CD4-positive, alpha-beta T cell treated with Interleukin-15 for 4 hours (primary cell): ENCODE measurements at regions not wholly inside any gene's neighbourhood (a gene's known extent, or its start where the extent isn't known, plus 50 kb on each side); places are given as distances from the start of the nearest gene placed in this dataset.
"Not testable (repeated sequence)": the region's sequence is repeated elsewhere in the genome, so short reads cannot be mapped to it uniquely, and the experiment has no call there.

Experiments
- DNase-seq: peaks from one replicate; pipeline ENCODE4 v3.0.0-alpha.2; 2020; ENCODE audit warnings: low spot score

DNA sequence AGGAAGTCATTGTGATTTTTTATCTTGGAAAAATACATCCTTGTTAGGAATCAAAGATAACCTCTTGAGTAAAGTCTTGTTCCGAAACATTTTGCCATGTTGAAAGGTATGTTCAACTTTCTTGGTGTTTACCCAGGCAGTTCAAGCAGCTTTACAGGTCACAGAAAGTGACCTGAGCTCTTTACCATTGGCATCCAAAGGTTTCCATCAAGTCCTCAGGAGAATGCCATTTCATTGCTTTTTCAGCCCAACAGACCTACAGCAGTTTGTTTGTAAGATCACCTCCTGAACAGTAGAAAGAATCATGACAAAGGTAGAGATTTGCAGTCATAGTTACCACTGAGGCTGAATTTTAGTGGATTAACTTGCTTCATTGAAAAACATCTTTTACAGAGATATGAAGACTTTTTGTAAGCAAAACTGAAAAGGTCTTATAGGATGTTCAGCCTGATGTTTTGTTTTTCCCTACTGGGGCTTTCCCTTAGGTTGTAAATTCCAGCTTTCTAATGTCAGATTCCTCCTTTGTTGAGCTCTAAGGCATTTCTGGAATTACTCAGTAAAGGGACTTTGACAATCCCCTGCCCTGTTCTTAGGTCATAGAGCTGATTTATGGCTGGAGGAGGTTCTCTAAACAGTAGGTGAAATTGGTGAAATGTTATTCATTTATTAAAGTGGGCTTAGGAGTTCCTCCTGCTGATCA, 236.8 kb upstream of the RBMS1 start:
- DNase-seq, result no peak

DNA sequence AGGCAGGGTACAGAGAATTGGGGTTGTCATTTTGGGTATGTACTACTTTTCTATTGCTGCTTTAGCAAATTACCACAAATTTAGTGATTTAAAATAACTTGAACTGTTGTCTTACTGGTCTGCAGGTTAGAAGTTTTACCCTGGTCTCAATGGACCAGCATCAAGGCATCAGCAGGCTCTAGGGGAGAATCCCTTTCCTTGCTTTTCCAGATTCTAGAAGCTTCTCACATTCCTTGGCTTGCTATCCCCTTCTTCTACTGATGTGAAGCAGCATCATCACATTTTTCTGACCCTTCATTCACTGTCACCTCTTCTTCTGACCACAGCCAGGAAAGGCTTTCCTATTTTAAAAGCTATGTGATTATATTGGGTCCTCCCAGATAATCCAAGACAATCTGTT, 237.8 kb upstream of the RBMS1 start:
- DNase-seq, result no peak

DNA sequence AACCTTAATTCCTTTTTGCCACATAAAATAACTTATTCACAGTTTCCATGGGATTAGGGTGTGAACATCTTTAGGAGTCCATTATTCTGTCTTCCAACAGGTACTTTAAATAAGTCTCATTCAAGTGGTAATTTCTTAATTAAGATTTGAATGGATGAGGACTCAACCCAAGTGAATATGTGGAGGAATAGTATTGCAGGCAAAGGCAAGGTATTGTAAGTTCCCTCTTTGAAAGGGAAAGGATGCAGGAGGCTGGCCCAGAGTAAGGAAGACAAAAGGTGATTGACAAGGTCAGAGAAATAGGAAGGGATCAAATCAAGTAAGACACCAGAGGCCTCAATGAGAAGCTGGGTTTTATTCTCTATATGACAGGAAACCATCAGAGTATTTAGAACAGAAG, 238.2 kb upstream of the RBMS1 start:
- no peak for DNase-seq

DNA sequence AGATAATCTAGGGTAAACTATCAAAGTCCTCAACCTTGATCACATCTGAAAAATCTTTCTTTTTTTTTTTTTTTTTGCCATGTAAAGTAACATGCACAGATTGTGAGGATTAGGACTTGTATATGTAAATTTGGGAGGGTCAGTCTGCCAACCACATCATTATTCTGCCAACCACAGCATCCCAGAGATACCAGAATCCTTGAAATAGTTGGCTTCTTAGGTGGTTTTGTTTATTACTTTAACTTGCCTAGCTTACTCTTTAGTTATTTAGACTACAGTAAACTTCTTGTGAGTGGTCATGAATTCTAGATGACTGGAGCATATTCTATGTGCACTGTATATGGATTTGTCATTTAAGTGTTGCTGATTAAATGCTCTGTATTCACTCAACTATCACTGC, 242.1 kb upstream of the RBMS1 start:
- no peak for DNase-seq

DNA sequence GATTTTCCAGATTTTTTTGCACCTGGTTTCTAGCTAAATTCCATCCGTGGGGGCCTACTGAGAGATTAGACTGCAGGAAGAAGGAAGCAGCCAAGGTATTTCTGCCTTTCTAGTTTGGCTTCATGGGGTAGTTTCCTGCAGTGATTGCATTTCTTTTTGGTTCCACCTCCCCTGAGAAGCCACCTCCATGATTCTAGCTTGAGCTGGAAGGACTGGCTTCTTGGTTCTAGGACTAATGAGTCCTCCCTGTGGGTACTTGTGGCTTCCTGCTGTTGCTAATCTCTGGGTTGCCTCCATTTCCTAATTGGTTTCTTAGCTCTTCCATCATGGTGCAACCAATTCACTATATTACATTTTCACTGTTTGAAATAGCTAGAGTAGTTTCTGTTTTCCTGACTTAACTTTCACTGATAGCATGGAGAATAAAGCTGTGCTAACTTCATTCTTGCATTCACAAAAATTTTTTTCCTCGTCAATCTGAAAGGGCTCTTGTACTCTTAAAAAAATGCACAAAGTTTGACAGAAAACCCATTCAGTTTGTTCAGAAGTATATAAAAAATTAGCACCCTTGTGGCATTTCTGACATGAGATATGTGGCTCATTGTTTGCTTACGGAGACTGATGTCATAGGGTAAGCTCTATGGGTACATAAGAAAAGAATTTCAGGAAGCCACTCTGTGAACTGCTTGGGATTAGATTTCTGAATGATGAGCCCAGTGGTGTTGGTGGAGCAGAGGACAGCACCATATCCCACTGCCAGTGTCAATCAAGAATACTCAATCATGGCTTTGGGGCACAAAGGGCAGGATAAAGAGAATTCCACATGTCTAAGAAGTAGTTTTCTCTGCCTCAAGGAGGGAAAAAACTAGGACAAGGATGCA, 242.8 kb upstream of the RBMS1 start:
- DNase-seq, result no peak

DNA sequence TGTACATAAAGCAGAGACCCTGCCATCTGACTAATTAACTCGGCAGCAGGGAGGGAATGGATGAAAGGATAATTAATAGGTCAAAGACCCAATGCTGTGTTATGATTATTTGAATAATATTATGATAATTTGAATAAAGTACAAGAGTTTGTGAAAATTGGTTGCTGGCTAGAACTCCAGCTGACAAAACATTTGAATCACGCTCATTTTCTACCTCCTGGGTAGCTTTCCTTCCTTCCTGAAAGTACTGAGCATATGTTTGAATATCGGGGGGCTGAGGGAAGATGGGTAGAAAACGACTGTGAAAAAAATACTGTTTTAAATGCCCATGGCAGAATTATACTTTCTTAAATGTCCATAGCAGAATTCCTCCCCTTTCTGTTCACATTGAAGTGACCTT, 243.6 kb upstream of the RBMS1 start:
- DNase-seq, result no peak

DNA sequence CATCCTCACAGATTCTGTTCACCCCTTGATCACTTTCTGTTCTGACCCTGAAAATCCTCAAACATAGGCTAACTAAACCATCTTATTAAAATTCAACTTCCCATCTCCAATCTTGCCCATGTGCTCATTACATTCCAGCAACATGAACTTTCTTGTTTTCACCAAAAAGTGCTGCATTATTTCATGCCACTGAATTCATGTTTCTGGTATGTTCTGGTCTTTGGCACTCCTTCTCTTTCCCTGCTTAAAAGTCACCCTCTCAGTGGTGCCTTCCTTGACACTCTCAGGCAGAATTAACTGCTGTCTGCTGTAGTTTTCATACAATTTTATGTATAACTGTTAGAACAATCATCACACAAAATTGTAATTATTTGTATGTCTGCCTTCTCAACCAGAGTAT, 247.7 kb upstream of the RBMS1 start:
- DNase-seq, result no peak

DNA sequence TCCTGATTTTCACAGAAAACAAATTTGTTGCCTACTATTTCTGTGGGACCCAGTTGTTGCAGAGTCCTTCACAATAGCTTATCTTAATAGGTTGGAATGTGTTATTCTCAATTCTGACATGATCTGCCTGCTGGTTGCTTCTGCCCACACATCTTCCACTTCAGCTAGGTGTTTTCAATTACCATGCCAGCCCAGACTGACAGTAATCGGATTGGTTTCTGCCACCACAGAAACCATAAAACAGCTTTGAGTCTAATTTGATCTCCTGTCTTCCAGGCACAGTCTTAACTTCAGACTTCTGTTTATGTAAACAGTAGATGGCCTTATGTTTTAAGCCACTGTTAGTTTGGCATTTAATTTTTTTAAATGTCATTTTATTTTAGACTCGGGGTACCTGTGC, 248.2 kb upstream of the RBMS1 start:
- DNase-seq, result no peak

DNA sequence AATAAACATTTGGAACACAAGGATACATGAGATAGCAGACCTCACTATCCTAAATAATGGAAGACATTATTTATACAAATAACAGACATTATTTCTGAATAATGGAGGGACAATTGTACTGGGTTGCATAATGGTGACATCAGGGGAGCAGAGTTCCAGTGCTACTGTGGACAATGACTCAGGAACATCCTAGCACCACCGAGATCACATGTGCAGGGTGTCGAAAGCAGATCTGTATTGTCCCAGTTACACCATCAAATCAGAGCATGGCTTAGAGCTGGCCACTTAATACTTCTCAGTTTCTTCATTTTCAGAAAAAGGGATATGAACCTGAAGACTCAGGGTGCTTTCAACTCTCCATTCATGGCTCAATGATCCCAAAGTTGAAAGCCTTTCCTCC, 249.1 kb upstream of the RBMS1 start:
- no peak for DNase-seq

DNA sequence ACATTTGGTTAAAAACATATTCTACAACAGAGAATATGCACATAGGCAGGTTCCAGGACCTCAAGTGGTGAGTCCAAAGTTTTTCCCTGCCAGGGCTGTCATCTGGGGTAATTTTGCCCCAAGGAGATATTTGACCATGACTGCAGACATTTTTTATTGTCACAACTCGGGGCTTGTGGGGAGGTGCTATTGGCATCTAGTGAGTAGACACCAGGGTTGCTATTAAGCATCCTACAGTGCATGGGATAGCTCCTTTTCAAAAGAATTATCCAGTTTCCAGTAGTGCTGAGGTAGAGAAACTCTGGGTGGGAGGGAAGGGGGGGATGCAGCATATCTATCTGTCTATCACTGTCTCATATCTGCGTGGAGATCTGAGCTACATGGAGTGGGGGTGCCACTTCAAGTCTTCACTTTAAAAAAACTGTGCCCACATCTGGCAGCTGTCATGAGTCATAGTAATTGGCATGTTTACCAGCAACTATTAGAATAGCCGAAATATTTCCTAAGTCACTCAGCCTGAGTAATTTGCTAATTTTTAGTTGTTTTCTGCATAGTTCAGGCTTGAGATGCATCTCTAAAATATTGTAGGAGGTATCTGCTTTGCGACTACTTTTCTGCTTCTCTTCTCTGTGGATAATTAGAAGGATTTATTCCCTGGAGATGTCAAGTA, 254.0 kb upstream of the RBMS1 start:
- DNase-seq, result no peak

DNA sequence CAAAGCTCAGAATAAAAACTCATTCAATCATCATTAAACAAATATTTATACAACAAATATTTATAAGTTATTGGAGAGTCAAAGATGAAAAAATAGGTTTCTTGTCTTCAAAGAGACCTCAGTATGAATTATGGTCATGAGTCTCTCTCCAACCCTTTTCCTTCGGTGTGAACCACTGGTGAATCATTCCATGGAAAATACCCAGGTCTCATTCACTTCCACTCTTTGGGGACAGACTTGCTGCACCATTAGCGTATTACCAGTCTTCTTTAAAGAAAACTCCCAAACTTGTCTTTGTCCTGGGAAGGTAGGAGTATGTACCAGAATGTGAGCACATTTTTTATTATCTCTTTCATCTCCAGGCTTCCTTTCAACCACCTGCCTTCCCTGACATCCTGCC, 257.4 kb upstream of the RBMS1 start:
- no peak for DNase-seq

DNA sequence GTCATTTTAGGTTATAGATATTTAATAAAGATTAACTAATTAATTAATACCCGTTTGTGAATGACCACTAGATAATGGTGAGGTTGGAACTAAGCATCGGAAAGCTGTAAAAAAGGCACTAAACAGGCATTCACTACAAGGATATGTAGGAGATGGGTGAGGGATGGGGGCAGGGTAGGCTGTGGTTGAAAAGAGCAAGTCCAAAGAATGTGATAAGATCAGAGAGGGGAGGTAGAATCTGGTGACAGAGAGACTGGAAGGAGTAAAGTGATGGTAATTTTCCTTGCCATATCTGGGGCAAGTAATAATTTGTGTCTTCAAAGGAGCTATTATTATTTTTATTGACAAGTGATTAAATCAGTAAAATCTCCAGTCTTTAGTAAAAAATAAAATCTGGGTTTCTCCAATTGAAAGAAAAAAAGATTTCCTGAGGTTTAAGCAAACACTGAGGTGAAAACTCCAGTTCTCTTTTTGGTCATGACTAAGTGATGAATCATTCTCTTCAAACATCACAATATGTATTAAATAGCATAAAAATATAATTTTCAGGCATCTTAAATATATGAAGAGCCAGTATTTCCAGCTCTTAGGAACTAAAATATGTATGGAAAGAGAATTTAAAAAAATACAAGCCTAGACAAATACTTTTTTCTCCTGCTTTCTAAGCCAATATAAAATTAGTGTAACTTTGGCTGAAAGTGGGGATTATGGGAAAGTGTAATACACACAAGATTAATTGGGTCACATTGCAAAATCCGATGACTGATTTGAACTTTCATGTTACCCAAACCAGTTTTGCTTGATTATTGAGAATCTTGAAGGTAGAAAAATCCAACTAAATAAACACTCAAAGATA, 259.1 kb upstream of the RBMS1 start:
- no peak for DNase-seq

DNA sequence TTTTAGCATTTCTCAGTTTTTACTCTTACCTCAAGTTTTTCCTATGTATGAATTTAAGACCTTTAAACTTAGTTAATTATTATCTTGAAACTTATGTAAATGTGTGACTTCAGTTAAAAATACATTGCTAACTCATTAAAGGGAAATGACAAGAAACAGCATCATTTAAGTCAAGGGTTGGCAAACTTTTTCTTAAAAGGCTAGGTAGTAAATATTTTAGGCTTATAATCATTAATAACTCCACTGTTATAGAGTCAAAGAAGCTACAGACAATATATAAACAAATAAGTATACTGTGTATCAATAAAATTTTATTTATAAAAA, 259.7 kb upstream of the RBMS1 start:
- no peak for DNase-seq

DNA sequence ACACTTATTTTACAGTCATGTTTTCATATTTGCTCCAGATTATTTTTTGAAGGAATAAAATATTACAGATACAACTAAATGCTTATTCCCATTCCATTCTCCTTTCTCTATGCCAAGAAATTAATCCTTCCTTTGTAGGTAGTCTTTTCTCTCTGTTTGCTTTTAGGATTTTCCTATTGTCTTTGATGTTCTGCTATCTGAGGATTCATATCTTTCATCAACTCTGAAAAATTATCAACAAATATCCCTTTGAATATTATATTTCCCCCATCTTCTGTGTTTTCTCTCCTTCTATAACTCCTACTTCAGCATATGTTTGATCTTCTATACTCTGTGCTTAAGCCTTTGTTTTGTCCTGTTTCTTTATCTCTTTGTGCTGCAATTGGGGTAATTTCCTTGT, 260.4 kb upstream of the RBMS1 start:
- no peak for DNase-seq

DNA sequence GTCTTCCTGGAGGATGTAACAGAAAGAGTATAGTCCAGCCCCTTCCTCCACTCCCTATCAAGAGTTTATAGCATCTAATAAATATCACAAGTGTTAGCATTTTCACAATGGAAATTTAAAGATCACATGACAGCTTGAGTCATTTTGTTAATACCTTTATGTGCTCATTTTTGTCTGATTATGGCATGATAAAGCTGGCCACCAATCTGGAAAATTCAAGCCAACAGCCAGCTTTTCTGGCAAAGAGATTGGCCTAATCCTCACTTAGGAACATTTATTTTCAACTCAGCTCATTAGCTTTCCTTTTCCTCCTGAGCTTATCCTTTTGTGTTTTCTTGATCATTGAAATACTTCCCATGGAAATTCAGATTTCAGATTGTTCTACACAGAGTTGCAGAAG, 262.9 kb upstream of the RBMS1 start:
- DNase-seq, result no peak

DNA sequence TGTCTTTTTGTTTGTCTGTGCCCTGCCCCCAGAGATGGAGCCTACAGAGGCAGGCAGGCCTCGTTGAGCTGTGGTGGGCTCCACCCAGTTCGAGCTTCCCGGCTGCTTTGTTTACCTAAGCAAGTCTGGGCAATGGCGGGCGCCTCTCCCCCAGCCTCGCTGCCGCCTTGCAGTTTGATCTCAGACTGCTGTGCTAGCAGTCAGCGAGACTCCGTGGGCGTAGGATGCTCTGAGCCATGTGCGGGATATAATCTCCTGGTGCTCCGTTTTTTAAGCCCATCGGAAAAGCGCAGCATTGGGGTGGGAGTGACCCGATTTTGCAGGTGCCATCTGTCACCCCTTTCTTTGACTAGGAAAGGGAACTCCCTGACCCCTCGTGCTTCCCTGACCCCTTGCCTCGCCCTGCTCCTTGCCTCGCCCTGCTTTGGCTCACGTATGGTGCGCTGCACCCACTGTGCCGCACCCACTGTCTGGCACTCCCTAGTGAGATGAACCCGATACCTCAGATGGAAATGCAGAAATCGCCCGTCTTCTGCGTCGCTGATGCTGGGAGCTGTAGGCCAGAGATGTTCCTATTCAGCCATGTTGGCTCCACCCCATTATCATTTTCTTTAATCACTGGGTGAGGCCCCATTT, 269.0 kb upstream of the RBMS1 start:
- DNase-seq, result not testable (repeated sequence)

DNA sequence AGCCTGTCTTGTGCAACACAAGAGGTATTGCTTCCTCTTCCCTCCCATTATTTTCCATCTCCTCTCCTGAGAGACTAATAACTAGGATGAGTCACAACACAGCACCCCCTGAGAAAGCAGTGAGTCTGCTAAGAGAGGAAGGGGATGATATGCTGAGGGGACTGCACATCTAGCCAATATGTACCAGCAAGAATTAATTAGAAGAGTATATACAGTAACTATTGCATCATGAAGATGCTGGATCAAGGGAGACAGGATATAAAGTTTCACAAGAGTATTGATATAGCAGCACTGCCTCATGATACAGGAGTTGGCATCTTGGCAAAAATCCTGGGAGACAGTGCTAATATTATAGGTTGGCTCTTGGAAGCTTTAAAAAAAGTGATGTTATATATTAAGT, 289.9 kb upstream of the RBMS1 start:
- DNase-seq, result no peak

DNA sequence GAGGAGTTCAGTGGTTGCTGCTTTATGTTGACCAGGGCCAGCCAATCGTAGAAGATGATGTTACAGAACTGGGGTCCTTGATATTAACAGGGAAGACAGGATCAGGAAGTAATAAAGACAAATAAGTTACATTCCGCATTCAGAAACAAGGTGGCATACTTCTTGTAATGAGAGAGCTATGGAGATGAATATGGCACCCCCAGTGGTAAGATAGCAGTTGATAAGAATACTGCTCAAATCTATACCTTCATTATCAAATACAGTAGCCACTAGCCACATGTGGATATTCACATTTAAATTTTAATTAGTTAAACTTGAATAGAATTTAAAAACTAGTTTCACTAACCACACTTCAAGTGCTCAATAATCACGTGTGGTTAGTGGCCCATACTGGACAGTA, 290.4 kb upstream of the RBMS1 start:
- DNase-seq, result no peak

DNA sequence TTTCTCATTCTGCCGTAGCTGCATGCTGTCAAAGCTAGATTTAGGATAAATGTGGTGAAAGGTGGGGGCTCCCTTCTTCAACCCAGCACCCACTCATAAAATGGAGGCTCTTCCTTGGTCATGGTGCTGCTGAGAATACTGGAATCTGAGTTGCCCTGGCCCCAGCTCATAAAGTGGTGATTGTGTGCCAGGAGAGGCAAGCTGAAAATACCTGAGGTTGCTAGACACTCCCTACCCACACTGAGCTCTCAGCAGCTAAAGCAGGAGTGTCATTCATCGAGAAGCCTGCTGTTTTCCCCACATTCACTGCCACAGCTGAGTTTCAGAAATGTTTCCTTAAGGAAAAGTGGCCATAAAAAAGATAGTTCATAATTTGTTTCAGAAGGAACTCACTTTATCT, 297.1 kb upstream of the RBMS1 start:
- no peak for DNase-seq

DNA sequence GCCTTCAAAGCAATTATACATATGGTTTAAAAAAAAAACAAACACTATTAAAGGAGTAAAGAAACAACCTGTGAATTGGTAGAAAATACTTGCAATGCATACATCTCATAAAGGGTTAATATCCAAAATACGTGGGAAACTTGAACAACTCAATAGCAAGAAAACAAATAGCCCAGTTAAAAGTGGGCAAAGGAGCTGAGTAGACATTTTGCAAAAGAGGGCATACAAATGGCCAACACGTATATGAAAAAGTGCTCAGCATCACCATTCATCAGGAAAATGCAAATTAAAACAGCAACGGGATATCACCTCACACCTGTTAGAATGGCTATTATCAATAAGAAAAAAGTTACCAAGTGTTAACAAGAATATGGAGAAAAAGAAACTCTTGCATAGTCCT, 298.3 kb upstream of the RBMS1 start:
- no peak for DNase-seq

DNA sequence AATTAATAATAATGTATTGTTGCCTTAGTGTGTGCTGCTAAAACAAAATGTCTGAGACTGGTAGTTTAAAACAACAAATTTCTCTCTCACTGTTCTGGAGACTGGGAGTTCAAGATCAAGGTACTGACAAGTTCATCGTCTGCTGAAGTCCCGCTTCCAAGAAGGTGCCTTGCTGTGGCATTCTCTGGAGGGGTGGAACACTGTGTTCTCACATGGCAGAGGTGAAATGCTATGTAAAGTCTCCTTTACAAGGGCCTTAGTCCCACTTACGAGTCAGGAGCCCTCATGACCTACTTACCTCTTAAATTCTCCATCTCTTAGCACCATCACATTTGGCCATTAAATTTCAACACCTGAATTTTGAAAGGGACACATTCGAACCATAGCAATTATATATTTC, 299.2 kb upstream of the RBMS1 start:
- no peak for DNase-seq

DNA sequence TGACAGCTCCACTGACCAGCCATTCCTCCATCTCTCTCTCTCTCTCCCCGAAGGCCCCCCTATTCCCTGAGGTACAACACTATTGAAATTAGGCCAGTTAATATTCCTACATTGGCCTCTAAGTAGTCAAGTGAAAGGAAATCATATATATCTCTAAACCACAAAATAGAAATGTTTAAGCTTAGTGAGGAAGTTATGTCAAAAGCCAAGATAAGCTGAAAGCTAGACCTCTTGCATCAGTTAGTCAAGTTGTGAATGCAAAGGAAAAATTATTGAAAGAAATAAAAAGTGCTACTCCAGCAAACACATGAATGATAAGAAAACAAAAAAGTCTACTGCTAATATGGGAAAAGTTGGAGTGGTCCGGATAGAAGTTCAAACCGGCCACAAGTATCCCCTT, 301.3 kb upstream of the RBMS1 start:
- no peak for DNase-seq
